K562 (cell line): ENCODE measurements at regions not wholly inside any gene's neighbourhood (a gene's known extent, or its start where the extent isn't known, plus 50 kb on each side); places are given as distances from the start of the nearest gene placed in this dataset.

ENCODE experiments used
- ATAC-seq: fragments of 200-7000 bp; cut with Tn5 transposase; 3 replicates; pipeline ENCODE4 v1.9.1; 2020; ENCODE audit warnings: moderate library complexity
- BruUV-seq: library from RNA; stranded (reverse); fragments of 400-500 nt; replicated peaks from 2 replicates; lab custom pipeline; 2021; lab: Mats Ljungman, UMichigan
- CTCF ChIA-PET: fragments of 300-600 bp; formaldehyde crosslinking; extraction: SDS; loops from one replicate; lab custom pipeline; 2021; ENCODE audit warnings: low intra/inter-chr PET ratio; lab: Yijun Ruan, JAX
- POLR2A ChIA-PET: fragments of 300-600, 350-650 bp; sonication (Branson Sonifier 250); formaldehyde crosslinking; extraction: SDS; loops from one replicate; lab custom pipeline; 2021; ENCODE audit warnings: antibody characterized with exemption, inconsistent platforms; lab: Yijun Ruan, JAX
- DNase-seq, 4 experiments: peaks; one replicate each; pipeline versions ENCODE4 v3.0.0 to v3.0.0-alpha.2; 2011 to 2018; ENCODE audit warnings: low spot score in 3 of 4, mixed read lengths in 3 of 4; ENCODE audit errors: extremely low read depth in 1 of 4
- FAIRE-seq: peaks from 2 replicates; lab custom pipeline; 2011; peaks lifted over from hg19 to GRCh38; lab: Jason Lieb, UNC
- H2AFZ ChIP-seq: 2 replicates; pipeline ENCODE4 v1.6.0; 2011; ENCODE audit warnings: low read depth, low read length, control low read depth, inconsistent platforms
- H3K27ac ChIP-seq: fragments of 200-600 bp; 3 replicates; pipeline ENCODE4 v1.8.0; 2011; ENCODE audit warnings: low read depth, mild to moderate bottlenecking, control low read depth, inconsistent platforms, low read length, moderate library complexity, mixed read lengths; ENCODE audit errors: extremely low read depth
- H3K27me3 ChIP-seq, 2 experiments: fragments of 300-600 bp in 1 of 2; 2 replicates in 1 of 2; 3 replicates in 1 of 2; pipeline versions ENCODE4 v1.6.0 to v1.8.0; 2011; ENCODE audit warnings: inconsistent platforms in 2 of 2, low read length in 2 of 2, mild to moderate bottlenecking in 1 of 2, mixed read lengths in 1 of 2, moderate library complexity in 1 of 2; ENCODE audit not compliant: control insufficient read depth in 2 of 2, insufficient read depth in 2 of 2
- H3K36me3 ChIP-seq: fragments of 300-600 bp; 3 replicates; pipeline ENCODE4 v1.8.0; 2011; ENCODE audit warnings: mild to moderate bottlenecking, low read length, inconsistent platforms; ENCODE audit not compliant: control insufficient read depth, insufficient read depth
- H3K4me1 ChIP-seq, 2 experiments: fragments of 200-600 bp in 1 of 2; replicated peaks in 1 of 2; 2 replicates in 1 of 2; 3 replicates in 1 of 2; pipeline versions ENCODE4 v1.5.1 to v1.8.0; 2011; ENCODE audit warnings: inconsistent platforms in 2 of 2, low read length in 2 of 2, mild to moderate bottlenecking in 1 of 2, mixed read lengths in 1 of 2, moderate library complexity in 1 of 2; ENCODE audit not compliant: control insufficient read depth in 2 of 2, insufficient read depth in 2 of 2
- H3K4me2 ChIP-seq: 2 replicates; pipeline ENCODE4 v1.6.1; 2011; ENCODE audit warnings: low read length, control low read depth, inconsistent platforms, mixed read lengths; ENCODE audit not compliant: insufficient read depth
- H3K4me3 ChIP-seq: fragments of 200-600 bp; sonication (generic), shearing (Covaris generic); 2 replicates; pipeline ENCODE4 v1.5.1; 2016; ENCODE audit warnings: control low read depth, inconsistent platforms
- H3K79me2 ChIP-seq: fragments of 200-600 bp; 3 replicates; pipeline ENCODE4 v1.8.0; 2011; ENCODE audit warnings: low read length, inconsistent platforms; ENCODE audit not compliant: control insufficient read depth, insufficient read depth
- H3K9ac ChIP-seq, 2 experiments: 2 replicates each; pipeline versions ENCODE4 v1.6.0 to v1.6.1; 2011; ENCODE audit warnings: low read depth in 2 of 2, low read length in 2 of 2, control low read depth in 1 of 2, inconsistent platforms in 1 of 2, mild to moderate bottlenecking in 1 of 2, mixed read lengths in 1 of 2; ENCODE audit not compliant: insufficient read depth in 1 of 2
- H3K9me1 ChIP-seq: one replicate; pipeline ENCODE4 v1.6.0; 2011; ENCODE audit warnings: inconsistent platforms, mild to moderate bottlenecking, low read length, moderate library complexity; ENCODE audit not compliant: control insufficient read depth, insufficient read depth
- H3K9me3 ChIP-seq: replicated peaks from 2 replicates; pipeline ENCODE4 v1.5.1; 2011; ENCODE audit warnings: low read depth, low read length, inconsistent platforms; ENCODE audit not compliant: control insufficient read depth, insufficient read depth
- H4K20me1 ChIP-seq: replicated peaks from 2 replicates; pipeline ENCODE4 v1.6.1; 2011; ENCODE audit warnings: low read length, inconsistent platforms, mixed read lengths; ENCODE audit not compliant: control insufficient read depth, insufficient read depth
- CAMTA2 ChIP-seq: fragments of 250-450 bp; sonication (Bioruptor Pico); conservative IDR thresholded peaks from 2 replicates; pipeline ENCODE4 v1.5.1; 2022
- GABPB1 ChIP-seq: sonication (generic); formaldehyde crosslinking; IDR thresholded peaks from 2 replicates; pipeline ENCODE4 v1.8.0; 2022; ENCODE audit warnings: mild to moderate bottlenecking, missing genetic modification reagents
- HNRNPH1 ChIP-seq: fragments of 200-400 bp; formaldehyde crosslinking; optimal IDR thresholded peaks from 2 replicates; pipeline ENCODE3; 2017; ENCODE audit warnings: low read depth, mild to moderate bottlenecking, low read length, moderate library complexity
- RAD21 ChIP-seq, 2 experiments: fragments of 250-450 bp in 1 of 2; fragments of 450-650 bp in 1 of 2; sonication (Bioruptor Pico) in 1 of 2; formaldehyde crosslinking in 1 of 2; IDR thresholded peaks in 1 of 2; conservative IDR thresholded peaks in 1 of 2; 2 replicates each; pipeline versions ENCODE4 v1.4.0 to v1.8.0; 2020 to 2022; ENCODE audit warnings: mild to moderate bottlenecking in 2 of 2, moderate library complexity in 1 of 2
- SUPT5H ChIP-seq: fragments of 450-650 bp; IDR thresholded peaks from 2 replicates; pipeline ENCODE4 v1.6.1; 2016
- ZNF586 ChIP-seq: fragments of 450-650 bp; formaldehyde crosslinking; conservative IDR thresholded peaks from 2 replicates; pipeline ENCODE4 v1.4.0; 2020; ENCODE audit warnings: mild to moderate bottlenecking, moderate library complexity
- WGBS: fragments of 100-300 bp; shearing (Covaris generic); methylation state at CpG from one replicate; pipeline ENCODE4 v1.1.6; 2016; ENCODE audit warnings: low coverage, mixed read lengths; ENCODE audit not compliant: insufficient coverage; ENCODE audit errors: missing lambda C conversion rate; 5-methylcytosine and 5-hydroxymethylcytosine counted together
- in situ Hi-C: fragments of 300-500 bp; cut with MboI; formaldehyde crosslinking; loops from 4 replicates; pipeline ENCODE4 v1.15.0; 2018; ENCODE audit warnings: inconsistent platforms, mixed read lengths
- intact Hi-C: fragments of 100-400 bp; cut with micrococcal nuclease; formaldehyde crosslinking; loops from 2 replicates; pipeline ENCODE4 v1.14.2; 2022
- TF ChIP-seq, protein P1 (sequence below): fragments of 450-650 bp; IDR thresholded peaks from 2 replicates; pipeline ENCODE4 v1.6.1; 2018; ENCODE audit warnings: mild to moderate bottlenecking, low read depth; ENCODE audit not compliant: partially characterized antibody
- TF ChIP-seq, protein P2 (sequence below): fragments of 200-800 bp; sonication (Bioruptor generic); IDR thresholded peaks from 2 replicates; pipeline ENCODE4 v1.6.1; 2017; ENCODE audit warnings: missing genetic modification characterization, missing compliant biosample characterization

DNA sequence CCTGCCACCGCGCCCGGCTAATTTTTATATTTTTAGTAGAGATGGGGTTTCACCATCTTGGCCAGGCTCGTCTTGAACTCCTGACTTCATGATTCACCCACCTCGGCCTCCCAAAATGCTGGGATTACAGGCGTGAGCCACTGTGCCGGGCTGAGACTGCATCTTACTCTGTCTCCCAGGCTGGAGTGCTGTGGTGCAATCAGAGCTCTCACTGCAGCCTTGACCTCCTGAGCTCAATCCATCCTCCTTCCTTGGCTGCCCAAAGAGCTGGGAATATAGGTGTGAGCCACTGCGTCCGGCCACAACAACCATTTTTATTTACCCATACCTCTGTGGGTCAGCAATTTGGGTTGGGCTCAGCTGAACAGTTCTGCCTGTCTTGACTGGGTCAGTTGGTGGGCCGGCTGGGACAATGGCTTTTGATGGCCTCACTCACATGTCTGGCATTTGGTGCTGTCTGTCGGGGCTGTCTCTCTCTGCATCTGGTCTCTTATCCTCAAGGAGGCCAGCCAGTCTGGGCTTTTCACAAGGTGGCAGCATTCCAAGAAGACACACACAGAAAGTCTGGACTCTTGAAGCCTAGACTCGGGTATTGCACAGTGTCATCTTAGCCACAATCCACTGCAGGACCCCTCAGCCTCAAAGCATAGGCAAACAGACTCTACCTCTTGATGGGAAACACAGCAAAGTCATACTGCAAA is 116.8 kb upstream of the GATA6 start:
- ATAC-seq = peak; percentile 38; the same call in 2 of the 3 replicates
- in situ Hi-C loops (no loop called here), intact Hi-C loops (no loop called here)
- CTCF ChIA-PET = no interaction called here
- Histone ChIP-seq H3K9me1 (no peaks in the 10 kb centered on the region), H3K4me1 (no peaks in the 10 kb centered on the region), H3K27ac (no peak overlapping the region), H2AFZ (no peak overlapping the region), H3K27me3 (peaks cover 36 to 42% of the 10 kb centered on the region in 2 experiments), H3K9ac (no peak overlapping the region), H3K9me3 (no peaks in the 10 kb centered on the region), H3K4me2 (no peak overlapping the region), H3K4me3 (no peak overlapping the region), H4K20me1 (no peaks in the 10 kb centered on the region), H3K79me2 (no peaks in the 10 kb centered on the region), H3K36me3 (no peaks in the 10 kb centered on the region)
- peak in 1 of 4 experiments; percentile 19 for DNase-seq
- WGBS = 7% methylated on average over 12 of the region's 12 CpGs
- POLR2A ChIA-PET = no interaction called here
- TF ChIP-seq CAMTA2 (CRISPR knock-in tag) (no peak), ZNF586 (CRISPR knock-in tag) (no peak), HNRNPH1 (no peak), SUPT5H (no peak), GABPB1 (CRISPR knock-in tag) (no peak), RAD21 (CRISPR knock-in tag; conservative IDR thresholded peaks at IDR 0.05 in 1 of 2, IDR thresholded peaks at IDR 0.05 in 1 of 2) (0 out of 4 replicates have a peak, but pooled peaks of 1 of the 2 experiments have one; percentile 2)
- TF ChIP-seq, protein P1, sequence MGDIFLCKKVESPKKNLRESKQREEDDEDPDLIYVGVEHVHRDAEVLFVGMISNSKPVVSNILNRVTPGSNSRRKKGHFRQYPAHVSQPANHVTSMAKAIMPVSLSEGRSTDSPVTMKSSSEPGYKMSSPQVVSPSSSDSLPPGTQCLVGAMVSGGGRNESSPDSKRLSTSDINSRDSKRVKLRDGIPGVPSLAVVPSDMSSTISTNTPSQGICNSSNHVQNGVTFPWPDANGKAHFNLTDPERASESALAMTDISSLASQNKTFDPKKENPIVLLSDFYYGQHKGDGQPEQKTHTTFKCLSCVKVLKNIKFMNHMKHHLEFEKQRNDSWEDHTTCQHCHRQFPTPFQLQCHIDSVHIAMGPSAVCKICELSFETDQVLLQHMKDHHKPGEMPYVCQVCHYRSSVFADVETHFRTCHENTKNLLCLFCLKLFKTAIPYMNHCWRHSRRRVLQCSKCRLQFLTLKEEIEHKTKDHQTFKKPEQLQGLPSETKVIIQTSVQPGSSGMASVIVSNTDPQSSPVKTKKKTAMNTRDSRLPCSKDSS = no peak
- TF ChIP-seq, protein P2, sequence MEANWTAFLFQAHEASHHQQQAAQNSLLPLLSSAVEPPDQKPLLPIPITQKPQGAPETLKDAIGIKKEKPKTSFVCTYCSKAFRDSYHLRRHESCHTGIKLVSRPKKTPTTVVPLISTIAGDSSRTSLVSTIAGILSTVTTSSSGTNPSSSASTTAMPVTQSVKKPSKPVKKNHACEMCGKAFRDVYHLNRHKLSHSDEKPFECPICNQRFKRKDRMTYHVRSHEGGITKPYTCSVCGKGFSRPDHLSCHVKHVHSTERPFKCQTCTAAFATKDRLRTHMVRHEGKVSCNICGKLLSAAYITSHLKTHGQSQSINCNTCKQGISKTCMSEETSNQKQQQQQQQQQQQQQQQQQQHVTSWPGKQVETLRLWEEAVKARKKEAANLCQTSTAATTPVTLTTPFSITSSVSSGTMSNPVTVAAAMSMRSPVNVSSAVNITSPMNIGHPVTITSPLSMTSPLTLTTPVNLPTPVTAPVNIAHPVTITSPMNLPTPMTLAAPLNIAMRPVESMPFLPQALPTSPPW (CRISPR knock-in tag) = no peak
- no TSS peak for BruUV-seq
- peak; percentile 6 for FAIRE-seq
